ENCODE measurements at regions not wholly inside any gene's neighbourhood (a gene's known extent, or its start where the extent isn't known, plus 50 kb on each side); places are given as distances from the start of the nearest gene placed in this dataset.

DNA sequence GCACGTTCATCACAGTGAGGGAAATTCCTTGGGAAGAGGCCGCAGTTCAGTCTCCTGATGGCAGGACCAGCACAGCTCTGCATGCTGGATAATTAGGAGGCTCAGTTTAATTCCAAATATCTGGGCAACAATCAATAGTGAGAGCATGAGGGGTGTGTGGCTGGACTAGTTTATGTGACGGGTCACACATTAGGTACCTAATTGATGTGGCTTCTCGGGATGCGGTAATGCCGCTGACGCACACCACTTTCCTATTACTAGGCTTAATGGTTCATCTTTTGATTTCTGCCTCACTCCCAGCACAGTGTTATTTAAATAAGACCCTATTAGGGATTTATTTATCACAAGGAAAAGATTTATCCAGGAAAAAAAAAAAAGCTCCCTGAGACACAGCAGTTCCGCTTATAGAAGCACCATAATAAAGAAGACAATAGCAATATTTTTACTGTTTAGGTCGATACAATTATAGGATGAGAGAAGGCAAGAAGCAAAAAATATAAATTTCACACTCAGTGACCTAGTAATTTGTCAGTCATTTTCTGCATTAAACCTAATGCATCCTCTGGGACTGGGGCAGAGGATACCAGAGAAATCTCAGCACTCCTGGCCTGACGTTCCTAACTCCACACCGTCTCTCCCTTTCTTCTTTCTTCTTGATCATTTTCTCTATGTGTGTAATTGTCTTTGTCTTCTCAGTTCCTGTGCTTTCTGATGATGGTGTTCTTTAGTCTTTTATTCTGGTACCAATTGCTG is 264.7 kb upstream of the SLC14A2 start:
- TF ChIP-seq CTCF (IDR thresholded peaks at IDR 0.05), result no peak
- TF ChIP-seq POLR2A (IDR thresholded peaks at IDR 0.05), result no peak
- no peak for TF ChIP-seq POLR2AphosphoS5 (IDR thresholded peaks at IDR 0.05)
- TF ChIP-seq EP300 (IDR thresholded peaks at IDR 0.05; ENCODE audit: low read depth), result no peak

All from transverse colon (tissue), 4 donors.